ENCODE measurements at regions not wholly inside any gene's neighbourhood (a gene's known extent, or its start where the extent isn't known, plus 50 kb on each side); places are given as distances from the start of the nearest gene placed in this dataset.

GRCh38 chr13:106140476-106140875 is 395.0 kb downstream of the EFNB2 start:
- TF ChIP-seq, protein P1, sequence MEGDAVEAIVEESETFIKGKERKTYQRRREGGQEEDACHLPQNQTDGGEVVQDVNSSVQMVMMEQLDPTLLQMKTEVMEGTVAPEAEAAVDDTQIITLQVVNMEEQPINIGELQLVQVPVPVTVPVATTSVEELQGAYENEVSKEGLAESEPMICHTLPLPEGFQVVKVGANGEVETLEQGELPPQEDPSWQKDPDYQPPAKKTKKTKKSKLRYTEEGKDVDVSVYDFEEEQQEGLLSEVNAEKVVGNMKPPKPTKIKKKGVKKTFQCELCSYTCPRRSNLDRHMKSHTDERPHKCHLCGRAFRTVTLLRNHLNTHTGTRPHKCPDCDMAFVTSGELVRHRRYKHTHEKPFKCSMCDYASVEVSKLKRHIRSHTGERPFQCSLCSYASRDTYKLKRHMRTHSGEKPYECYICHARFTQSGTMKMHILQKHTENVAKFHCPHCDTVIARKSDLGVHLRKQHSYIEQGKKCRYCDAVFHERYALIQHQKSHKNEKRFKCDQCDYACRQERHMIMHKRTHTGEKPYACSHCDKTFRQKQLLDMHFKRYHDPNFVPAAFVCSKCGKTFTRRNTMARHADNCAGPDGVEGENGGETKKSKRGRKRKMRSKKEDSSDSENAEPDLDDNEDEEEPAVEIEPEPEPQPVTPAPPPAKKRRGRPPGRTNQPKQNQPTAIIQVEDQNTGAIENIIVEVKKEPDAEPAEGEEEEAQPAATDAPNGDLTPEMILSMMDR (IDR thresholded peaks at IDR 0.05; ENCODE audit: control extremely low read depth in 1 of 3, insufficient read depth in 1 of 3, low read depth in 1 of 3, low read length in 3 of 3) = no peak
- TF ChIP-seq RXRA (IDR thresholded peaks at IDR 0.05; ENCODE audit: insufficient read depth, low read depth, low read length) (no peak), POLR2A (IDR thresholded peaks at IDR 0.05; ENCODE audit: control extremely low read depth in 1 of 2, low read depth in 2 of 2, low read length in 2 of 2) (no peak), RFX5 (IDR thresholded peaks at IDR 0.05; ENCODE audit: borderline replicate concordance, low read depth, low read length) (no peak), EZH2 (IDR thresholded peaks at IDR 0.05; ENCODE audit: low read depth, low read length, severe bottlenecking) (no peak), GABPA (IDR thresholded peaks at IDR 0.05; ENCODE audit: borderline replicate concordance, insufficient read depth, low read length) (no peak), TAF1 (IDR thresholded peaks at IDR 0.05; ENCODE audit: low read depth, low read length) (no peak), POLR2AphosphoS5 (IDR thresholded peaks at IDR 0.05; ENCODE audit: low read depth, low read length) (no peak), ASH2L (IDR thresholded peaks at IDR 0.05; ENCODE audit: low read length) (no peak), YY1 (IDR thresholded peaks at IDR 0.05; ENCODE audit: low read depth, low read length) (no peak), EP300 (IDR thresholded peaks at IDR 0.05; ENCODE audit: borderline replicate concordance in 1 of 2, low read depth in 2 of 2, low read length in 2 of 2) (no peak), MAFK (IDR thresholded peaks at IDR 0.05; ENCODE audit: low read depth, low read length) (no peak), JUND (IDR thresholded peaks at IDR 0.05; ENCODE audit: low read length) (no peak)
- TF ChIP-seq, protein P2, sequence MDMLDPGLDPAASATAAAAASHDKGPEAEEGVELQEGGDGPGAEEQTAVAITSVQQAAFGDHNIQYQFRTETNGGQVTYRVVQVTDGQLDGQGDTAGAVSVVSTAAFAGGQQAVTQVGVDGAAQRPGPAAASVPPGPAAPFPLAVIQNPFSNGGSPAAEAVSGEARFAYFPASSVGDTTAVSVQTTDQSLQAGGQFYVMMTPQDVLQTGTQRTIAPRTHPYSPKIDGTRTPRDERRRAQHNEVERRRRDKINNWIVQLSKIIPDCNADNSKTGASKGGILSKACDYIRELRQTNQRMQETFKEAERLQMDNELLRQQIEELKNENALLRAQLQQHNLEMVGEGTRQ (IDR thresholded peaks at IDR 0.05; ENCODE audit: low read length) = no peak
